ENCODE measurements at regions not wholly inside any gene's neighbourhood (a gene's known extent, or its start where the extent isn't known, plus 50 kb on each side); places are given as distances from the start of the nearest gene placed in this dataset.

GRCh38 chr2:121902616-121903015, 147.2 kb downstream of the TSN start:
- no peak for DNase-seq

GRCh38 chr2:121903037-121903689, 147.7 kb downstream of the TSN start:
- no peak for DNase-seq

- DNase-seq, result no peak
Observed at GRCh38 chr2:121904656-121905055, 149.2 kb downstream of the TSN start.

- no peak for DNase-seq
Observed at GRCh38 chr2:121905201-121905600, 149.8 kb downstream of the TSN start.

- DNase-seq, result no peak
Observed at GRCh38 chr2:121906170-121906569, 150.7 kb downstream of the TSN start.

GRCh38 chr2:121907928-121908327, 152.5 kb downstream of the TSN start:
- DNase-seq, result peak; percentile 50

GRCh38 chr2:121910139-121910538, 154.7 kb downstream of the TSN start:
- no peak for DNase-seq

- no peak for DNase-seq
Observed at GRCh38 chr2:121911036-121911435, 155.6 kb downstream of the TSN start.

- no peak for DNase-seq
Observed at GRCh38 chr2:121917143-121917542, 161.7 kb downstream of the TSN start.

- no peak for DNase-seq
Observed at GRCh38 chr2:121918231-121918630, 162.8 kb downstream of the TSN start.

- DNase-seq, result no peak
Observed at GRCh38 chr2:121919803-121920202, 164.4 kb downstream of the TSN start.

GRCh38 chr2:121925466-121925865, 170.0 kb downstream of the TSN start:
- DNase-seq, result no peak

GRCh38 chr2:121943285-121943684, 187.8 kb downstream of the TSN start:
- no peak for DNase-seq

GRCh38 chr2:121944072-121944831, 188.8 kb downstream of the TSN start:
- no peak for DNase-seq

- no peak for DNase-seq
Observed at GRCh38 chr2:121947674-121948073, 192.2 kb downstream of the TSN start.

GRCh38 chr2:121949271-121949670, 193.8 kb downstream of the TSN start:
- DNase-seq, result no peak

- DNase-seq, result no peak
Observed at GRCh38 chr2:121955426-121955825, 200.0 kb downstream of the TSN start.

GRCh38 chr2:121955872-121956271, 200.4 kb downstream of the TSN start:
- no peak for DNase-seq

- DNase-seq, result no peak
Observed at GRCh38 chr2:121960251-121960650, 204.8 kb downstream of the TSN start.

GRCh38 chr2:121961761-121962160, 206.3 kb downstream of the TSN start:
- DNase-seq, result no peak

GRCh38 chr2:121965661-121966060, 210.2 kb downstream of the TSN start:
- no peak for DNase-seq

- DNase-seq, result no peak
Observed at GRCh38 chr2:121966663-121967062, 211.2 kb downstream of the TSN start.

- no peak for DNase-seq
Observed at GRCh38 chr2:121969166-121969565, 213.7 kb downstream of the TSN start.

GRCh38 chr2:121969766-121970639, 214.6 kb downstream of the TSN start:
- DNase-seq, result no peak

Data from NCI-H1436 (cell line).